GM12878 (cell line): ENCODE measurements at regions not wholly inside any gene's neighbourhood (a gene's known extent, or its start where the extent isn't known, plus 50 kb on each side); places are given as distances from the start of the nearest gene placed in this dataset.
"Not testable (repeated sequence)": the region's sequence is repeated elsewhere in the genome, so short reads cannot be mapped to it uniquely, and the experiment has no call there.

ENCODE experiments used
- ATAC-seq: fragments of 200-7000 bp; cut with Tn5 transposase; 3 replicates; pipeline ENCODE4 v1.9.1; 2020; ENCODE audit warnings: mild to moderate bottlenecking, moderate library complexity
- BruUV-seq: library from RNA; stranded (reverse); fragments of 400-500 nt; replicated peaks from 2 replicates; lab custom pipeline; 2021; lab: Mats Ljungman, UMichigan
- CTCF ChIA-PET: fragments of 300-600 bp; sonication (Branson Sonifier 250); formaldehyde crosslinking; extraction: SDS; loops from one replicate; lab custom pipeline; 2021; ENCODE audit warnings: inconsistent platforms; lab: Yijun Ruan, JAX
- POLR2A ChIA-PET: fragments of 350-600 bp; formaldehyde crosslinking; extraction: SDS; loops from one replicate; lab custom pipeline; 2021; ENCODE audit warnings: inconsistent platforms; lab: Charles Lee
- RAD21 ChIA-PET: fragments of 300-600 bp; sonication (Branson Sonifier 250); formaldehyde crosslinking; loops from one replicate; lab custom pipeline; 2023; ENCODE audit warnings: antibody characterized with exemption; ENCODE audit not compliant: unreplicated experiment; lab: Charles Lee
- SMC1A ChIA-PET: fragments of 300-600 bp; sonication (Branson Sonifier 250); formaldehyde crosslinking; loops from one replicate; lab custom pipeline; 2023; ENCODE audit not compliant: unreplicated experiment, uncharacterized antibody; lab: Charles Lee
- DNase-seq: peaks from one replicate; pipeline ENCODE4 v3.0.0-alpha.2; 2011; ENCODE audit warnings: low read depth, low spot score
- FAIRE-seq: peaks from 3 replicates; lab custom pipeline; 2011; peaks lifted over from hg19 to GRCh38; lab: Jason Lieb, UNC
- H2AFZ ChIP-seq: 2 replicates; pipeline ENCODE4 v1.6.0; 2011; ENCODE audit warnings: low read depth, low read length, control low read depth; ENCODE audit not compliant: control insufficient read depth
- H3K27ac ChIP-seq: 2 replicates; pipeline ENCODE4 v1.5.1; 2011; ENCODE audit warnings: control low read depth; ENCODE audit not compliant: control insufficient read depth, insufficient read depth
- H3K27me3 ChIP-seq, 2 experiments: replicated peaks in 1 of 2; 2 replicates each; pipeline versions ENCODE4 v1.6.0 to v1.6.1; 2011; ENCODE audit warnings: low read length in 1 of 2; ENCODE audit not compliant: control insufficient read depth in 2 of 2, insufficient read depth in 2 of 2
- H3K36me3 ChIP-seq, 2 experiments: 2 replicates each; pipeline ENCODE4 v1.5.1; 2011; ENCODE audit warnings: low read length in 1 of 2; ENCODE audit not compliant: control insufficient read depth in 2 of 2, insufficient read depth in 2 of 2
- H3K4me1 ChIP-seq: 2 replicates; pipeline ENCODE4 v1.6.1; 2011; ENCODE audit warnings: mild to moderate bottlenecking, low read length, moderate library complexity, mixed read lengths; ENCODE audit not compliant: control insufficient read depth, insufficient read depth
- H3K4me2 ChIP-seq: 2 replicates; pipeline ENCODE4 v1.6.0; 2011; ENCODE audit warnings: control low read depth; ENCODE audit not compliant: control insufficient read depth, insufficient read depth
- H3K4me3 ChIP-seq: fragments of 200-600 bp; sonication (generic); 2 replicates; pipeline ENCODE4 v1.5.1; 2016
- H3K79me2 ChIP-seq: 2 replicates; pipeline ENCODE4 v1.6.0; 2011; ENCODE audit warnings: low read length; ENCODE audit not compliant: control insufficient read depth, insufficient read depth
- H3K9ac ChIP-seq: 2 replicates; pipeline ENCODE4 v1.8.0; 2011; ENCODE audit warnings: low read length, control low read depth, mixed read lengths; ENCODE audit not compliant: control insufficient read depth, insufficient read depth
- H3K9me3 ChIP-seq: replicated peaks from 3 replicates; pipeline ENCODE4 v1.5.1; 2011; ENCODE audit warnings: mild to moderate bottlenecking, low read length; ENCODE audit not compliant: control insufficient read depth, insufficient read depth
- H4K20me1 ChIP-seq: 2 replicates; pipeline ENCODE4 v1.6.0; 2011; ENCODE audit not compliant: control insufficient read depth, insufficient read depth
- ATF7 ChIP-seq: fragments of 450-650 bp; IDR thresholded peaks from 2 replicates; pipeline ENCODE4 v1.6.1; 2016; ENCODE audit warnings: low read depth, mild to moderate bottlenecking
- BCL3 ChIP-seq: IDR thresholded peaks from 2 replicates; pipeline ENCODE4 v1.6.1; 2011; ENCODE audit warnings: borderline replicate concordance, low read depth, mild to moderate bottlenecking, moderate library complexity, low read length; ENCODE audit not compliant: insufficient read depth, poor library complexity, severe bottlenecking
- FOS ChIP-seq: IDR thresholded peaks from 3 replicates; pipeline ENCODE4 v1.6.1; 2011; ENCODE audit warnings: borderline replicate concordance; ENCODE audit not compliant: insufficient read length; ENCODE audit errors: extremely low read depth
- IRF4 ChIP-seq: IDR thresholded peaks from 2 replicates; pipeline ENCODE4 v1.6.1; 2011; ENCODE audit warnings: low read depth, low read length
- MXI1 ChIP-seq: fragments of 150-350 bp; IDR thresholded peaks from 2 replicates; pipeline ENCODE4 v1.6.1; 2011; ENCODE audit warnings: low read depth, mild to moderate bottlenecking, inconsistent platforms, low read length, improper control_type of control experiment
- NBN ChIP-seq: fragments of 450-650 bp; IDR thresholded peaks from 2 replicates; pipeline ENCODE4 v1.6.1; 2016
- PAX5 ChIP-seq: IDR thresholded peaks from 2 replicates; pipeline ENCODE4 v1.6.1; 2011; ENCODE audit warnings: low read depth, low read length, borderline replicate concordance
- POLR2A ChIP-seq: IDR thresholded peaks from 2 replicates; pipeline ENCODE4 v1.6.1; 2011; ENCODE audit warnings: low read depth, mild to moderate bottlenecking, low read length
- RBBP5 ChIP-seq: fragments of 200-600 bp; sonication (generic); conservative IDR thresholded peaks from 2 replicates; pipeline ENCODE4 v1.6.1; 2016
- WGBS: methylation state at CpG from one replicate; pipeline ENCODE4 v1.1.6; 2016; ENCODE audit warnings: low lambda C conversion rate; ENCODE audit not compliant: insufficient replicate concordance, insufficient coverage; ENCODE audit errors: missing lambda C conversion rate; 5-methylcytosine and 5-hydroxymethylcytosine counted together
- in situ Hi-C: fragments of 300-500 bp; cut with MboI; formaldehyde crosslinking; loops from 9 replicates; pipeline ENCODE4 v1.14.3; 2018; ENCODE audit warnings: mixed read lengths
- intact Hi-C: fragments of 100-400 bp; cut with micrococcal nuclease; formaldehyde crosslinking; loops from one replicate; pipeline ENCODE4 v1.14.2; 2022; ENCODE audit not compliant: unreplicated experiment

DNA sequence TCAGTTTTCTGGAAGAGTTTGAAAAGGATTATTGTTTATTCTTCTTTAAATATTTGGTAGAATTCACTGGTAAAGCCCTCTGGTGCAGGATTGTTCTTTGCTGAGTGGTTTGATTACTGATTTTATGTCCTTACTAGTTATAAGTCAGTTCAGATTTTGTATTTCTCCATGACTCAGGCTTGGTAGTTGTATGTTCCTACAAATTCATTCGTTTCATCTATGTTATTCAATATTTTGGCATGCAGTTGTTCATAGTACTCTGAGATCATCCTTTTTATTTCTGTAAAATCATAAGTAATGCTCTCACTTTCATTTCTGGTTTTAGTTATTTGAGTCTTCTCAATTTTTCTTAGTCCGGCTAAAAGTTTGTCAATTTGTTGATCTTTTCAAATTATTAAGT lies 58.1 kb upstream of the CRYM start (continued):
- TF ChIP-seq BCL3 (no peak), FOS (no peak), ATF7 (no peak), NBN (no peak), MXI1 (no peak), RBBP5 (no peak), IRF4 (no peak), PAX5 (no peak), POLR2A (no peak)
- TF ChIP-seq, all 136 proteins: peak for 0

DNA sequence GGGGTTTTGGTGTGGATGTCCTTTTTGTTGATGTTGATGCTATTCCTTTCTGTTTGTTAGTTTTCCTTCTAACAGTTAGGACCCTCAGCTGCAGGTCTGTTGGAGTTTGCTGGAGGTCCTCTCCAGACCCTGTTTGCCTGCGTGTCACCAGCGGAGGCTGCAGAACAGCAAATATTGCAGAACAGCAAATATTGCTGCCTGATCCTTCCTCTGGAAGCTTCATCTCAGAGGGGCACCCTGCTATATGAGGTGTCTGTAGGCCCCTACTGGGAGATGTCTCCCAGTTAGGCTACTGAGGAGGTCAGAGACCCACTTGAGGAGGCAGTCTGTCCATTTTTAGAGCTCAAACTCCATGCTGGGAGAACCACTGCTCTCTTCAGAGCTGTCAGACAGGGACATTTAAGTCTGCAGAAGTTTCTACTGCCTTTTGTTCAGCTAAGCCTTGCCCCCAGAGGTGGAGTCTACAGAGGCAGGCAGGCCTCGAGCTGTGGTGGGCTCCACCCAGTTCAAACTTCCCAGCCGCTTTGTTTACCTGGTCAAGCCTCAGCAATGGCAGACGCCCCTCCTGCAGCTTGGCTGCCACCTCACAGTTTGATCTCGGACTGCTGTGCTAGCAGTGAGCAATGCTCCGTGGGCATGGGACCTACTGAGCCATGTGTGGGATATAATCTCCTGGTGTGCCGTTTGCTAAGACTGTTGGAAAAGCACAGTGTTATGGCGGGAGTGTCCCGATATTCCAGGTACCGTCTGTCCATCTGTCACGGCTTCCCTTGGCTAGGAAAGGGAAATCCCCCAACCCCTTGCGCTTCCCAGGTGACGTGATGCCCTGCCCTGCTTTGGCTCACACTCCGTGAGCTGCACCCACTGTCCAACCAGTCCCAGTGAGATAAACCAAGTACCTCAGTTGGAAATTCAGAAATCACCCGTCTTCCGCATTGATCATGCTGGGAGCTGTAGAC lies 56.4 kb upstream of the CRYM start:
- intact Hi-C loops, SMC1A ChIA-PET, ATAC-seq, H3K36me3 ChIP-seq, H3K27ac ChIP-seq, FAIRE-seq, H3K27me3 ChIP-seq, H2AFZ ChIP-seq, H3K9ac ChIP-seq, DNase-seq, in situ Hi-C loops, H3K4me2 ChIP-seq, BruUV-seq, H3K79me2 ChIP-seq, POLR2A ChIA-PET, H3K9me3 ChIP-seq, H4K20me1 ChIP-seq, H3K4me1 ChIP-seq, H3K4me3 ChIP-seq, RAD21 ChIA-PET: not testable (repeated sequence)
- CTCF ChIA-PET = interaction anchor here (0.6 to 1.4 kb wide), 2 partner anchors 33 to 985 kb away, joined by 3 read pairs; no protein-coding TSS in a partner anchor
- 73% methylated on average over 17 of the region's 17 CpGs for whole genome bisulfite sequencing

DNA sequence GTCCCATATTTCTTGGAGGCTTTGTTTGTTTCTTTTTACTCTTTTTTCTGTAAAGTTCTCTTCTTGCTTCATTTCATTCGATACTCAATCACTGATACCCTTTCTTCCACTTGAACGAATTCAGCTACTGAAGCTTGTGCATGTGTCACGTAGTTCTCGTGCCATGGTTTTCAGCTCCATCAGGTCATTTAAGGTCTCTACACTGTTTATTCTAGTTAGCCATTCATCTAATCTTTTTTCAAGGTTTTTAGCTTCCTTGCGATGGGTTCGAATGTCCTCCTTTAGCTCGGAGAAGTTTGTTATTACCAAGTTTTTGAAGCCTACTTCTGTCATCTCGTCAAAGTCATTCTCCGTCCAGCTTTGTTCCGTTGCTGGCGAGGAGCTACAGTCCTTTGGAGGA lies 55.6 kb upstream of the CRYM start:
- FAIRE-seq, in situ Hi-C loops, ATAC-seq, H3K79me2 ChIP-seq, H3K27ac ChIP-seq, H3K4me2 ChIP-seq, H3K4me1 ChIP-seq, H3K36me3 ChIP-seq, H3K9me3 ChIP-seq, SMC1A ChIA-PET, H3K9ac ChIP-seq, BruUV-seq, RAD21 ChIA-PET, DNase-seq, intact Hi-C loops, H3K27me3 ChIP-seq, H4K20me1 ChIP-seq, H2AFZ ChIP-seq, POLR2A ChIA-PET, H3K4me3 ChIP-seq: not testable (repeated sequence)
- CTCF ChIA-PET = interaction anchor here (1.4 kb wide), 1 partner anchor 33 kb away, joined by 3 read pairs; no protein-coding TSS in a partner anchor
- 72% methylated on average over 11 of the region's 11 CpGs for WGBS
